Stomach smooth muscle (tissue), 2 donors: ENCODE measurements at regions not wholly inside any gene's neighbourhood (a gene's known extent, or its start where the extent isn't known, plus 50 kb on each side); places are given as distances from the start of the nearest gene placed in this dataset.

Source experiments
- H3K27ac ChIP-seq: one replicate; pipeline ENCODE4 v1.7.0; 2013; ENCODE audit warnings: mild to moderate bottlenecking, low read length, inconsistent platforms
- H3K27me3 ChIP-seq, 2 donors: one replicate each; pipeline ENCODE4 v1.7.0; 2013; ENCODE audit warnings: low read length in 2 of 2; ENCODE audit not compliant: insufficient read depth in 2 of 2, control insufficient read depth in 1 of 2
- H3K36me3 ChIP-seq, 2 donors: one replicate each; pipeline ENCODE4 v1.7.0; 2013; ENCODE audit warnings: low read length in 2 of 2; ENCODE audit not compliant: control insufficient read depth in 2 of 2, insufficient read depth in 2 of 2
- H3K4me1 ChIP-seq: one replicate; pipeline ENCODE4 v1.7.0; 2013; ENCODE audit warnings: low read length; ENCODE audit not compliant: control insufficient read depth, insufficient read depth
- H3K4me3 ChIP-seq, 2 donors: one replicate each; pipeline ENCODE4 v1.7.0; 2013; ENCODE audit warnings: low read length in 2 of 2
- H3K9ac ChIP-seq, 2 donors: one replicate each; pipeline ENCODE4 v1.7.0; 2013; ENCODE audit warnings: low read length in 2 of 2, mild to moderate bottlenecking in 1 of 2
- H3K9me3 ChIP-seq, 2 donors: one replicate each; pipeline ENCODE4 v1.7.0; 2013; ENCODE audit warnings: low read length in 2 of 2; ENCODE audit not compliant: control insufficient read depth in 2 of 2
- donor health status: healthy.
- donor health status: Pancreatic carcinoma.

- no peaks in the 10 kb centered on the region for H3K36me3 ChIP-seq
- H3K4me1 ChIP-seq: no peaks in the 10 kb centered on the region
- no peaks in the 10 kb centered on the region for H3K9me3 ChIP-seq
- H3K4me3 ChIP-seq: no peak overlapping the region
- H3K9ac ChIP-seq: no peak overlapping the region
- H3K27ac ChIP-seq: no peak overlapping the region
- peaks cover 2% of the 10 kb centered on the region in 2 donors for H3K27me3 ChIP-seq
Observed at GRCh38 chr1:115469703-115470476, 131.8 kb upstream of the NGF start.

- Histone ChIP-seq H3K4me3 (no peak overlapping the region), H3K27ac (no peak overlapping the region), H3K9ac (no peak overlapping the region), H3K4me1 (no peaks in the 10 kb centered on the region), H3K36me3 (no peaks in the 10 kb centered on the region), H3K9me3 (no peaks in the 10 kb centered on the region), H3K27me3 (no peaks in the 10 kb centered on the region)
Observed at GRCh38 chr1:115467790-115468189, 129.7 kb upstream of the NGF start.

GRCh38 chr1:115467196-115467595 lies 129.1 kb upstream of the NGF start:
- H3K27me3 ChIP-seq: no peaks in the 10 kb centered on the region
- no peaks in the 10 kb centered on the region for H3K4me1 ChIP-seq
- H3K4me3 ChIP-seq: no peak overlapping the region
- no peaks in the 10 kb centered on the region for H3K36me3 ChIP-seq
- no peak overlapping the region for H3K27ac ChIP-seq
- no peaks in the 10 kb centered on the region for H3K9me3 ChIP-seq
- no peak overlapping the region for H3K9ac ChIP-seq

- H3K9ac ChIP-seq: no peak overlapping the region
- no peaks in the 10 kb centered on the region for H3K4me1 ChIP-seq
- no peak overlapping the region for H3K27ac ChIP-seq
- no peak overlapping the region for H3K4me3 ChIP-seq
- H3K36me3 ChIP-seq: no peaks in the 10 kb centered on the region
- H3K27me3 ChIP-seq: no peaks in the 10 kb centered on the region
- H3K9me3 ChIP-seq: peaks cover 0 to 7% of the 10 kb centered on the region in 2 donors
Observed at GRCh38 chr1:115466433-115466832, 128.4 kb upstream of the NGF start.

GRCh38 chr1:115465802-115466363 lies 127.8 kb upstream of the NGF start:
- H3K4me1 ChIP-seq: no peaks in the 10 kb centered on the region
- H3K9me3 ChIP-seq: peaks cover 0 to 7% of the 10 kb centered on the region in 2 donors
- H3K27ac ChIP-seq: no peak overlapping the region
- H3K9ac ChIP-seq: no peak overlapping the region
- no peak overlapping the region for H3K4me3 ChIP-seq
- no peaks in the 10 kb centered on the region for H3K36me3 ChIP-seq
- no peaks in the 10 kb centered on the region for H3K27me3 ChIP-seq

- Histone ChIP-seq H3K4me1 (no peaks in the 10 kb centered on the region), H3K36me3 (no peaks in the 10 kb centered on the region), H3K27me3 (no peaks in the 10 kb centered on the region), H3K9ac (no peak overlapping the region), H3K27ac (no peak overlapping the region), H3K4me3 (no peak overlapping the region), H3K9me3 (peaks cover 0 to 7% of the 10 kb centered on the region in 2 donors)
Observed at GRCh38 chr1:115463347-115463746, 125.3 kb upstream of the NGF start.

- Histone ChIP-seq H3K4me3 (no peak overlapping the region), H3K36me3 (no peaks in the 10 kb centered on the region), H3K27ac (no peak overlapping the region), H3K9me3 (peaks cover 0 to 7% of the 10 kb centered on the region in 2 donors), H3K27me3 (no peaks in the 10 kb centered on the region), H3K9ac (no peak overlapping the region), H3K4me1 (no peaks in the 10 kb centered on the region)
Observed at GRCh38 chr1:115462566-115463076, 124.6 kb upstream of the NGF start.

GRCh38 chr1:115461526-115461925 lies 123.5 kb upstream of the NGF start:
- Histone ChIP-seq H3K9ac (no peak overlapping the region), H3K36me3 (no peaks in the 10 kb centered on the region), H3K4me3 (no peak overlapping the region), H3K4me1 (no peaks in the 10 kb centered on the region), H3K9me3 (peaks cover 0 to 7% of the 10 kb centered on the region in 2 donors), H3K27me3 (no peaks in the 10 kb centered on the region), H3K27ac (no peak overlapping the region)

- Histone ChIP-seq H3K27me3 (no peaks in the 10 kb centered on the region), H3K27ac (no peak overlapping the region), H3K4me1 (peaks cover 8% of the 10 kb centered on the region), H3K4me3 (no peak overlapping the region), H3K36me3 (no peaks in the 10 kb centered on the region), H3K9ac (no peak overlapping the region), H3K9me3 (peaks cover 0 to 7% of the 10 kb centered on the region in 2 donors)
Observed at GRCh38 chr1:115459161-115459560, 121.1 kb upstream of the NGF start.

GRCh38 chr1:115458426-115459114 lies 120.5 kb upstream of the NGF start:
- H3K27me3 ChIP-seq: no peaks in the 10 kb centered on the region
- H3K4me1 ChIP-seq: peaks cover 8% of the 10 kb centered on the region
- peaks cover 0 to 7% of the 10 kb centered on the region in 2 donors for H3K9me3 ChIP-seq
- no peak overlapping the region for H3K27ac ChIP-seq
- no peak overlapping the region for H3K9ac ChIP-seq
- no peak overlapping the region for H3K4me3 ChIP-seq
- no peaks in the 10 kb centered on the region for H3K36me3 ChIP-seq
